H1 (cell line): ENCODE measurements at regions not wholly inside any gene's neighbourhood (a gene's known extent, or its start where the extent isn't known, plus 50 kb on each side); places are given as distances from the start of the nearest gene placed in this dataset.
"Not testable (repeated sequence)": the region's sequence is repeated elsewhere in the genome, so short reads cannot be mapped to it uniquely, and the experiment has no call there.

Source experiments
- CTCF ChIA-PET: fragments of 300-600 bp; sonication (Branson Sonifier 250); formaldehyde crosslinking; loops from one replicate; lab custom pipeline; 2021; ENCODE audit not compliant: partially characterized antibody; lab: Charles Lee
- POLR2A ChIA-PET: fragments of 300-600 bp; sonication (Branson Sonifier 250); formaldehyde crosslinking; loops from one replicate; lab custom pipeline; 2021; ENCODE audit warnings: inconsistent platforms; ENCODE audit not compliant: partially characterized antibody; lab: Charles Lee
- DNase-seq, 2 experiments: peaks; one replicate each; pipeline versions ENCODE4 v3.0.0 to v3.0.0-alpha.2; 2010 to 2022; ENCODE audit warnings: low spot score in 2 of 2, low read depth in 1 of 2, mixed read lengths in 1 of 2
- FAIRE-seq: peaks from 2 replicates; lab custom pipeline; 2011; peaks lifted over from hg19 to GRCh38; lab: Jason Lieb, UNC
- H2AFZ ChIP-seq: 2 replicates; pipeline ENCODE4 v1.8.1; 2012; ENCODE audit warnings: low read length, inconsistent platforms
- H2AK5ac ChIP-seq: 2 replicates; pipeline ENCODE4 v1.6.1; 2013; ENCODE audit warnings: low read depth, low read length
- H2BK120ac ChIP-seq: replicated peaks from 2 replicates; pipeline ENCODE3; 2013; ENCODE audit warnings: low read depth, low read length, inconsistent platforms
- H2BK12ac ChIP-seq: 2 replicates; pipeline ENCODE4 v1.6.1; 2013; ENCODE audit warnings: low read depth, low read length
- H2BK15ac ChIP-seq: 2 replicates; pipeline ENCODE4 v1.6.1; 2013; ENCODE audit warnings: low read length
- H2BK20ac ChIP-seq: 2 replicates; pipeline ENCODE4 v1.6.1; 2013; ENCODE audit warnings: low read length
- H2BK5ac ChIP-seq: 2 replicates; pipeline ENCODE4 v1.6.1; 2013; ENCODE audit warnings: low read depth, low read length
- H3K14ac ChIP-seq: 2 replicates; pipeline ENCODE4 v1.6.1; 2013; ENCODE audit warnings: inconsistent platforms; ENCODE audit not compliant: insufficient read length
- H3K18ac ChIP-seq: 2 replicates; pipeline ENCODE4 v1.6.1; 2013; ENCODE audit warnings: low read length; ENCODE audit errors: extremely low read depth
- H3K23ac ChIP-seq: 2 replicates; pipeline ENCODE4 v1.6.1; 2013; ENCODE audit warnings: inconsistent platforms; ENCODE audit not compliant: insufficient read length
- H3K23me2 ChIP-seq: 2 replicates; pipeline ENCODE4 v1.6.1; 2013; ENCODE audit warnings: low read depth, low read length
- H3K27ac ChIP-seq: 2 replicates; pipeline ENCODE4 v1.6.1; 2011; ENCODE audit warnings: low read depth, low read length, inconsistent platforms
- H3K27me3 ChIP-seq, 4 experiments: replicated peaks in 1 of 4; 1 replicate in 1 of 4; 2 replicates in 3 of 4; pipeline versions ENCODE4 v1.6.1 to v1.8.1; 2011 to 2013; ENCODE audit warnings: low read length in 3 of 4, mild to moderate bottlenecking in 3 of 4, inconsistent platforms in 2 of 4, mixed read lengths in 2 of 4, moderate library complexity in 1 of 4; ENCODE audit not compliant: control insufficient read depth in 3 of 4, insufficient read depth in 3 of 4; ENCODE audit errors: extremely low read depth in 1 of 4
- H3K36me3 ChIP-seq, 4 experiments: 2 replicates each; pipeline versions ENCODE4 v1.6.1 to v1.8.1; 2011 to 2013; ENCODE audit warnings: mild to moderate bottlenecking in 4 of 4, low read length in 3 of 4, moderate library complexity in 2 of 4, control low read depth in 1 of 4, inconsistent platforms in 1 of 4; ENCODE audit not compliant: insufficient read depth in 4 of 4, control insufficient read depth in 2 of 4
- H3K4ac ChIP-seq: replicated peaks from 2 replicates; pipeline ENCODE3; 2013; ENCODE audit warnings: low read length, low read depth, mixed read lengths, inconsistent platforms; ENCODE audit not compliant: insufficient read length
- H3K4me1 ChIP-seq, 4 experiments: replicated peaks in 1 of 4; 1 replicate in 1 of 4; 2 replicates in 3 of 4; pipeline versions ENCODE4 v1.6.1 to v1.8.1; 2011 to 2013; ENCODE audit warnings: low read length in 3 of 4, inconsistent platforms in 2 of 4, mixed read lengths in 1 of 4; ENCODE audit not compliant: insufficient read depth in 4 of 4, control insufficient read depth in 3 of 4
- H3K4me2 ChIP-seq, 2 experiments: 2 replicates each; pipeline versions ENCODE4 v1.6.1 to v1.8.1; 2011 to 2013; ENCODE audit warnings: low read depth in 2 of 2, low read length in 2 of 2, control low read depth in 1 of 2, inconsistent platforms in 1 of 2, mild to moderate bottlenecking in 1 of 2; ENCODE audit not compliant: insufficient read depth in 1 of 2
- H3K4me3 ChIP-seq, 4 experiments: fragments of 200-600, 300-600 bp in 1 of 4; sonication (generic), shearing (Covaris generic), sonication (Bioruptor Twin) in 1 of 4; 2 replicates each; pipeline versions ENCODE4 v1.5.1 to v1.8.1; 2011 to 2016; ENCODE audit warnings: low read length in 4 of 4, low read depth in 3 of 4, control low read depth in 2 of 4, inconsistent platforms in 2 of 4, mild to moderate bottlenecking in 2 of 4, mixed read lengths in 1 of 4, moderate library complexity in 1 of 4; ENCODE audit not compliant: insufficient read depth in 2 of 4; ENCODE audit errors: extremely low read depth in 1 of 4
- H3K56ac ChIP-seq: replicated peaks from 2 replicates; pipeline ENCODE3; 2013; ENCODE audit warnings: low read depth, mild to moderate bottlenecking, mixed read lengths, low read length, inconsistent platforms; ENCODE audit not compliant: insufficient read length
- H3K79me1 ChIP-seq: 2 replicates; pipeline ENCODE4 v1.6.1; 2013; ENCODE audit warnings: low read depth, low read length, control low read depth
- H3K79me2 ChIP-seq, 2 experiments: 2 replicates each; pipeline versions ENCODE4 v1.6.1 to v1.8.1; 2012 to 2013; ENCODE audit warnings: low read length in 2 of 2, mild to moderate bottlenecking in 2 of 2, inconsistent platforms in 1 of 2; ENCODE audit not compliant: insufficient read depth in 2 of 2, control insufficient read depth in 1 of 2
- H3K9ac ChIP-seq, 4 experiments: replicated peaks in 1 of 4; 1 replicate in 1 of 4; 2 replicates in 3 of 4; pipeline versions ENCODE4 v1.6.1 to v1.8.1; 2011 to 2013; ENCODE audit warnings: low read depth in 3 of 4, low read length in 3 of 4, control low read depth in 2 of 4, mild to moderate bottlenecking in 2 of 4, moderate library complexity in 2 of 4, inconsistent platforms in 1 of 4; ENCODE audit errors: extremely low read depth in 1 of 4
- H3K9me3 ChIP-seq, 2 experiments: 2 replicates each; pipeline versions ENCODE4 v1.6.1 to v1.8.1; 2012 to 2013; ENCODE audit warnings: mild to moderate bottlenecking in 2 of 2, moderate library complexity in 2 of 2, control low read depth in 1 of 2, inconsistent platforms in 1 of 2, low read depth in 1 of 2, low read length in 1 of 2, mixed read lengths in 1 of 2; ENCODE audit not compliant: insufficient read depth in 2 of 2
- H4K20me1 ChIP-seq, 2 experiments: replicated peaks in 1 of 2; 2 replicates each; pipeline versions ENCODE3 to v1.8.1; 2011 to 2013; ENCODE audit warnings: inconsistent platforms in 2 of 2, low read length in 2 of 2, mild to moderate bottlenecking in 1 of 2; ENCODE audit not compliant: insufficient read depth in 2 of 2, control insufficient read depth in 1 of 2
- H4K5ac ChIP-seq: 2 replicates; pipeline ENCODE4 v1.6.1; 2013; ENCODE audit warnings: low read length, low read depth, mixed read lengths, inconsistent platforms; ENCODE audit not compliant: insufficient read length
- H4K8ac ChIP-seq: 2 replicates; pipeline ENCODE4 v1.8.0; 2013; ENCODE audit warnings: mild to moderate bottlenecking, moderate library complexity, low read length, inconsistent platforms; ENCODE audit not compliant: insufficient read depth; ENCODE audit errors: extremely low read depth
- H4K91ac ChIP-seq: replicated peaks from 2 replicates; pipeline ENCODE3; 2013; ENCODE audit warnings: low read length, mixed read lengths, inconsistent platforms; ENCODE audit not compliant: insufficient read length
- SRF ChIP-seq: IDR thresholded peaks from 2 replicates; pipeline ENCODE4 v1.6.1; 2011; ENCODE audit warnings: mild to moderate bottlenecking, low read depth, low read length, moderate library complexity
- WGBS, 2 experiments: shearing (Covaris generic) in 1 of 2; methylation state at CpG; one replicate each; pipeline versions ENCODE4 v1.1.6 to v1.1.7; 2013 to 2015; ENCODE audit warnings: low lambda C conversion rate in 2 of 2, mixed read lengths in 2 of 2, inconsistent platforms in 1 of 2, low coverage in 1 of 2, missing lambda C conversion rate in 1 of 2; ENCODE audit not compliant: insufficient replicate concordance in 2 of 2, insufficient coverage in 1 of 2, insufficient read length in 1 of 2; ENCODE audit errors: extremely low coverage in 1 of 2, missing lambda C conversion rate in 1 of 2; 5-methylcytosine and 5-hydroxymethylcytosine counted together

DNA sequence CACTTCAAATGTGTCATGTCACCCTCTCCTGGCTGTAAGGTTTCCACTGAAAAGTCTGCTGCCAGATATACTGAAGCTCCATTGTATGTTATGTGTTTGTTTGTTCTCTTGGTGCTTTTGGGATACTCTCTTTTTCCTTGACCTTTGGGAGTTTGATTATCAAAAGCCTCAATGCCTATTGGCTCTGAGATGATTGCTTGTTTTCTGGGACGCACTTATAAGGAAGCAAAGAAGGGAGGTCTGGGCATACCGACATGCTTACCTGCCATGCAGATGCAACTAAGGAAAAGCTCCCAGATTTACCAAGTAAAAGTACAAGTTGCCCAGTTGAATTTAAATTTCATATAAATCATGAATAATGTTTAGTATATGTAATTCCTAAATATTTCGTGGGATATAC lies 145.3 kb downstream of the SYT15 start:
- CTCF ChIA-PET, H4K8ac ChIP-seq, H3K27ac ChIP-seq, H3K9ac ChIP-seq, H2BK5ac ChIP-seq, H4K5ac ChIP-seq, FAIRE-seq, H3K36me3 ChIP-seq, POLR2A ChIA-PET, H4K91ac ChIP-seq, H2AFZ ChIP-seq, H3K79me2 ChIP-seq, H3K23me2 ChIP-seq, H3K9me3 ChIP-seq, H3K4me1 ChIP-seq, H3K56ac ChIP-seq, DNase-seq, H2BK20ac ChIP-seq, H3K4me2 ChIP-seq, H3K4ac ChIP-seq, H4K20me1 ChIP-seq, H3K27me3 ChIP-seq, H3K79me1 ChIP-seq, H2BK12ac ChIP-seq, H2AK5ac ChIP-seq, H3K4me3 ChIP-seq, H3K23ac ChIP-seq, H2BK15ac ChIP-seq, H3K14ac ChIP-seq, H2BK120ac ChIP-seq, H3K18ac ChIP-seq: not testable (repeated sequence)
- 80% methylated on average over 3 of the region's 3 CpGs; no CpG with 5 or more reads in 1 of the 2 experiments for WGBS, 2 experiments
- 0 out of 2 replicates have a peak, but pooled peaks have one; percentile 19 for TF ChIP-seq SRF

DNA sequence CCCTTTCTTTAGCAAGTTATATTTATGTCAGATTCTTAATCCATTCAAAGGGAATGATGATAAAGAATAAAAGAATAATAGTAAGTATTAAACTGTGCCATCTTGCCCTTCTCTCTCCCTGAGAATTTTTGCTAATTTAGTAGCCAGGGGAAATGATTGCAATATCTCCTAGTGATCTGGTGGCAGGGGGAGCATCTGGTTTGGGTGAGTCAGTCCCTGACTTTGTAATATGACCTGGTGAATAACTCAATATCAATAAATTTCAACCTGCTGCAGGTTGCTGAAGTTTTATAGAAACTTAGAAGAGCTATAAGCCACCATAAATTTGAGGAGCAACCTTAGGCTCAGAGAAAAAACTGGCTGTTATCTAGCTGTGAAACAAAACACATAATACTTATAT lies 149.4 kb downstream of the SYT15 start:
- H3K4me2 ChIP-seq, H3K27me3 ChIP-seq, H2BK120ac ChIP-seq, H4K8ac ChIP-seq, H3K79me1 ChIP-seq, H4K20me1 ChIP-seq, H2BK20ac ChIP-seq, H3K27ac ChIP-seq, H3K9ac ChIP-seq, H3K56ac ChIP-seq, H3K79me2 ChIP-seq, H3K4me1 ChIP-seq, H3K18ac ChIP-seq, H2BK12ac ChIP-seq, H2BK15ac ChIP-seq, H3K14ac ChIP-seq, POLR2A ChIA-PET, H2AFZ ChIP-seq, H2BK5ac ChIP-seq, FAIRE-seq, H4K91ac ChIP-seq, H3K23ac ChIP-seq, H3K4me3 ChIP-seq, CTCF ChIA-PET, H3K9me3 ChIP-seq, H3K23me2 ChIP-seq, H3K36me3 ChIP-seq, DNase-seq, H3K4ac ChIP-seq, H2AK5ac ChIP-seq, H4K5ac ChIP-seq: not testable (repeated sequence)
